ENCODE measurements at regions not wholly inside any gene's neighbourhood (a gene's known extent, or its start where the extent isn't known, plus 50 kb on each side); places are given as distances from the start of the nearest gene placed in this dataset.
"Not testable (repeated sequence)": the region's sequence is repeated elsewhere in the genome, so short reads cannot be mapped to it uniquely, and the experiment has no call there.

GRCh38 chr13:58921129-58921528, 1242.6 kb downstream of the DIAPH3 start:
- no peaks in the 10 kb centered on the region for H3K9me3 Mint-ChIP-seq
- H3K27me3 Mint-ChIP-seq: no peaks in the 10 kb centered on the region
- no peaks in the 10 kb centered on the region for H3K36me3 Mint-ChIP-seq
- no peak overlapping the region for H3K27ac Mint-ChIP-seq
- DNase-seq: no peak
- no peaks in the 10 kb centered on the region for H3K4me1 Mint-ChIP-seq
- no peak overlapping the region for H3K4me3 Mint-ChIP-seq

- no peak overlapping the region for H3K4me3 Mint-ChIP-seq
- no peak for DNase-seq
- H3K27me3 Mint-ChIP-seq: no peaks in the 10 kb centered on the region
- H3K9me3 Mint-ChIP-seq: no peaks in the 10 kb centered on the region
- no peaks in the 10 kb centered on the region for H3K4me1 Mint-ChIP-seq
- H3K27ac Mint-ChIP-seq: no peak overlapping the region
- no peaks in the 10 kb centered on the region for H3K36me3 Mint-ChIP-seq
Measured at GRCh38 chr13:58926858-58927257, 1236.9 kb downstream of the DIAPH3 start.

- Mint-ChIP-seq H3K27me3 (no peaks in the 10 kb centered on the region), H3K9me3 (no peaks in the 10 kb centered on the region), H3K4me1 (no peaks in the 10 kb centered on the region), H3K27ac (no peak overlapping the region), H3K4me3 (no peak overlapping the region), H3K36me3 (no peaks in the 10 kb centered on the region)
- DNase-seq: no peak
Measured at GRCh38 chr13:58933475-58933874, 1230.3 kb downstream of the DIAPH3 start.

GRCh38 chr13:58935689-58936088, 1228.0 kb downstream of the DIAPH3 start:
- H3K27ac Mint-ChIP-seq: no peak overlapping the region
- DNase-seq: no peak
- no peaks in the 10 kb centered on the region for H3K36me3 Mint-ChIP-seq
- H3K9me3 Mint-ChIP-seq: no peaks in the 10 kb centered on the region
- H3K4me1 Mint-ChIP-seq: no peaks in the 10 kb centered on the region
- no peaks in the 10 kb centered on the region for H3K27me3 Mint-ChIP-seq
- no peak overlapping the region for H3K4me3 Mint-ChIP-seq

- Mint-ChIP-seq H3K27me3 (no peaks in the 10 kb centered on the region), H3K36me3 (no peaks in the 10 kb centered on the region), H3K4me1 (no peaks in the 10 kb centered on the region), H3K9me3 (peaks cover 18% of the 10 kb centered on the region), H3K4me3 (no peak overlapping the region), H3K27ac (no peak overlapping the region)
- DNase-seq: no peak
Measured at GRCh38 chr13:58946274-58946673, 1217.5 kb downstream of the DIAPH3 start.

- Mint-ChIP-seq H3K4me1 (no peaks in the 10 kb centered on the region), H3K36me3 (no peaks in the 10 kb centered on the region), H3K27me3 (no peaks in the 10 kb centered on the region), H3K27ac (no peak overlapping the region), H3K4me3 (no peak overlapping the region), H3K9me3 (peaks cover 15% of the 10 kb centered on the region)
- DNase-seq: no peak
Measured at GRCh38 chr13:58949646-58950045, 1214.1 kb downstream of the DIAPH3 start.

- Mint-ChIP-seq H3K4me1 (no peaks in the 10 kb centered on the region), H3K27me3 (no peaks in the 10 kb centered on the region), H3K36me3 (no peaks in the 10 kb centered on the region)
Measured at GRCh38 chr13:58950911-58951310, 1212.8 kb downstream of the DIAPH3 start.

GRCh38 chr13:58953638-58954037, 1210.1 kb downstream of the DIAPH3 start:
- Mint-ChIP-seq H3K36me3 (no peaks in the 10 kb centered on the region), H3K27me3 (no peaks in the 10 kb centered on the region), H3K9me3 (peaks cover 13% of the 10 kb centered on the region), H3K4me1 (no peaks in the 10 kb centered on the region), H3K27ac (no peak overlapping the region), H3K4me3 (no peak overlapping the region)
- DNase-seq: no peak

More at GRCh38 chr13:58950911-58951310, 1212.8 kb downstream of the DIAPH3 start:
- no peak overlapping the region for H3K4me3 Mint-ChIP-seq
- peaks cover 15% of the 10 kb centered on the region for H3K9me3 Mint-ChIP-seq
- H3K27ac Mint-ChIP-seq: no peak overlapping the region
- DNase-seq: no peak

GRCh38 chr13:58955546-58956385, 1208.0 kb downstream of the DIAPH3 start:
- no peaks in the 10 kb centered on the region for H3K36me3 Mint-ChIP-seq
- H3K4me3 Mint-ChIP-seq: no peak overlapping the region
- H3K27me3 Mint-ChIP-seq: no peaks in the 10 kb centered on the region
- H3K9me3 Mint-ChIP-seq: peaks cover 2% of the 10 kb centered on the region
- no peaks in the 10 kb centered on the region for H3K4me1 Mint-ChIP-seq
- H3K27ac Mint-ChIP-seq: no peak overlapping the region
- DNase-seq: no peak

GRCh38 chr13:58958097-58958496, 1205.6 kb downstream of the DIAPH3 start:
- not testable (repeated sequence) for H3K36me3 Mint-ChIP-seq, DNase-seq, H3K4me1 Mint-ChIP-seq, H3K9me3 Mint-ChIP-seq, H3K4me3 Mint-ChIP-seq, H3K27me3 Mint-ChIP-seq, H3K27ac Mint-ChIP-seq

GRCh38 chr13:58960888-58961287, 1202.8 kb downstream of the DIAPH3 start:
- no peaks in the 10 kb centered on the region for H3K4me1 Mint-ChIP-seq
- H3K27me3 Mint-ChIP-seq: no peaks in the 10 kb centered on the region
- H3K4me3 Mint-ChIP-seq: no peak overlapping the region

GRCh38 chr13:58963321-58963720, 1200.4 kb downstream of the DIAPH3 start:
- Mint-ChIP-seq H3K36me3 (no peaks in the 10 kb centered on the region), H3K4me1 (no peaks in the 10 kb centered on the region), H3K4me3 (no peak overlapping the region), H3K9me3 (no peaks in the 10 kb centered on the region), H3K27me3 (no peaks in the 10 kb centered on the region), H3K27ac (no peak overlapping the region)
- DNase-seq: no peak

More at GRCh38 chr13:58960888-58961287, 1202.8 kb downstream of the DIAPH3 start:
- H3K36me3 Mint-ChIP-seq: no peaks in the 10 kb centered on the region
- no peak overlapping the region for H3K27ac Mint-ChIP-seq
- H3K9me3 Mint-ChIP-seq: no peaks in the 10 kb centered on the region
- no peak for DNase-seq

- no peaks in the 10 kb centered on the region for H3K9me3 Mint-ChIP-seq
- no peaks in the 10 kb centered on the region for H3K27me3 Mint-ChIP-seq
- no peaks in the 10 kb centered on the region for H3K36me3 Mint-ChIP-seq
- DNase-seq: no peak
- no peak overlapping the region for H3K27ac Mint-ChIP-seq
- no peaks in the 10 kb centered on the region for H3K4me1 Mint-ChIP-seq
- H3K4me3 Mint-ChIP-seq: no peak overlapping the region
Measured at GRCh38 chr13:58964048-58964447, 1199.7 kb downstream of the DIAPH3 start.

- DNase-seq: no peak
- H3K27ac Mint-ChIP-seq: no peak overlapping the region
- peaks cover 2% of the 10 kb centered on the region for H3K9me3 Mint-ChIP-seq
- H3K4me3 Mint-ChIP-seq: no peak overlapping the region
- H3K27me3 Mint-ChIP-seq: no peaks in the 10 kb centered on the region
- H3K4me1 Mint-ChIP-seq: no peaks in the 10 kb centered on the region
- no peaks in the 10 kb centered on the region for H3K36me3 Mint-ChIP-seq
Measured at GRCh38 chr13:58977085-58977484, 1186.6 kb downstream of the DIAPH3 start.

GRCh38 chr13:58978331-58978730, 1185.4 kb downstream of the DIAPH3 start:
- H3K4me1 Mint-ChIP-seq: no peaks in the 10 kb centered on the region
- H3K9me3 Mint-ChIP-seq: peaks cover 12% of the 10 kb centered on the region
- DNase-seq: no peak
- no peaks in the 10 kb centered on the region for H3K27me3 Mint-ChIP-seq
- no peak overlapping the region for H3K4me3 Mint-ChIP-seq
- no peak overlapping the region for H3K27ac Mint-ChIP-seq
- no peaks in the 10 kb centered on the region for H3K36me3 Mint-ChIP-seq

- DNase-seq: no peak
- H3K27ac Mint-ChIP-seq: no peak overlapping the region
- no peak overlapping the region for H3K4me3 Mint-ChIP-seq
- H3K27me3 Mint-ChIP-seq: no peaks in the 10 kb centered on the region
- no peaks in the 10 kb centered on the region for H3K36me3 Mint-ChIP-seq
- no peaks in the 10 kb centered on the region for H3K4me1 Mint-ChIP-seq
- peaks cover 15% of the 10 kb centered on the region for H3K9me3 Mint-ChIP-seq
Measured at GRCh38 chr13:58979851-58980250, 1183.9 kb downstream of the DIAPH3 start.
